ENCODE measurements at regions not wholly inside any gene's neighbourhood (a gene's known extent, or its start where the extent isn't known, plus 50 kb on each side); places are given as distances from the start of the nearest gene placed in this dataset.

DNA sequence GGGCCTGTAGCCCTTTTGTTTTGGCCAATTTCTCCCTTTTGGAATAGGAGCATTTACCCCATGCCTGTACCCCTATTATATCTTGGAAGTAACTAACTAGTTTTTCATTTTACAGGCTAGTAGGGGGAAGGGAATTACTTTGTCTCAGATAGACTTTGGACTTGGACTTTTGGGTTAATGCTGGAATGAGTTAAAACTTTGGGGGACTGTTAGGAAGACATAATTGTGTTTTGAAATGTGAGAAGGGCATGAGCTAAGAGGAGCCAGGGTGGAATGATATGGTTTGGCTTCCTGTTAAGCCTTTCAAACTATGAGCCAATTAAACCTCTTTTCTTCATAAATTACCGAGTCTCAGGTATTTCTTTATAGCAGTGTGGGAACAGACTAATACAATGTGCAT lies 168.1 kb downstream of the FGF1 start:
- Mint-ChIP-seq H3K27me3 (peaks cover 5% of the 10 kb centered on the region), H3K36me3 (peaks cover 1% of the 10 kb centered on the region), H3K27ac (no peak overlapping the region), H3K9me3 (ENCODE audit: low read depth) (no peaks in the 10 kb centered on the region), H3K4me1 (no peaks in the 10 kb centered on the region), H3K4me3 (no peak overlapping the region)
- no peak for DNase-seq
- no peak for ATAC-seq
- CTCF ChIA-PET: no interaction called here

DNA sequence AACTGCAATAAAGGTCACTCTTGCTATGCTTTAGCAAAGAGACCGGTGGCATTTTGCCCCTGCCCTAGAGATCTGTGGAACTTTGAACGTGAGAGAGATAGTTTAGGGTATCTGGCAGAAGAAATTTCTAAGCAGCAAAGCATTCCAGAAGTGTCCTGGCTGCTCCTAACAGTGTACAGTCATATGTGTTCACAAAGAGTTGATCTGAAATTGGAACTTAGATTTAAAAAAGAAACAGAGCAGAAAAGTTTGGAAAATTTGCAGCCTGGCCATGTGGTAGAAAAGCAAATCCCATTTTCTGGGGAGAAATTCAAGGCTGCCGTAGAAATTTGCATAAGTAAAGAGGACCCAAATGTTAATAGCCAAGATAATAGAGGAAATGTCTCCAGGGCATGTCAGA lies 169.2 kb downstream of the FGF1 start:
- H3K9me3 Mint-ChIP-seq (ENCODE audit: low read depth): no peaks in the 10 kb centered on the region

DNA sequence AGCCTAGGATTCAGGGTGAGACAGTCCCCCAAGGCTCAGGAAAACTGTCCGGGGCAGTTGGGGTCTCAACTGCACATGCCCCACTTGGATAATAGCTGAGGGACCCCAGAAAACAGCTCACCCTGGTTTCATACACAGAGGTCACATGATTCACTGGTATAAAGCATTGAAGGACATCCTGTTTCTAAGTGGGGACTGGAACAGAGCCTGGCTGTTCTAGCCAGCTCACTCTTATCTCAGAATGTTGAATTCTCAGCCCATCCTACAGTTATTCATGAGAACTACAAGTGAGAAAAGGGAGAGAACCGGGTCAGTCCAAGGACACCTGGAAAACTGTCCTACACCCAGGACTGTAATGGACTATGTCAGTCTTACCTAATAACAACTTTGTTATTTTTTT lies 170.9 kb downstream of the FGF1 start:
- no peak overlapping the region for H3K27ac Mint-ChIP-seq
- no peaks in the 10 kb centered on the region for H3K27me3 Mint-ChIP-seq
- no peak for ATAC-seq
- H3K4me3 Mint-ChIP-seq: no peak overlapping the region
- CTCF ChIA-PET: no interaction called here
- no peak for DNase-seq
- H3K4me1 Mint-ChIP-seq: no peaks in the 10 kb centered on the region
- H3K9me3 Mint-ChIP-seq (ENCODE audit: low read depth): no peaks in the 10 kb centered on the region
- peaks cover 1% of the 10 kb centered on the region for H3K36me3 Mint-ChIP-seq

More for the DNA sequence above, 169.2 kb downstream of the FGF1 start:
- Mint-ChIP-seq H3K27me3 (peaks cover 5% of the 10 kb centered on the region), H3K27ac (no peak overlapping the region), H3K4me3 (no peak overlapping the region), H3K4me1 (no peaks in the 10 kb centered on the region), H3K36me3 (peaks cover 1% of the 10 kb centered on the region)
- no peak for ATAC-seq
- CTCF ChIA-PET: no interaction called here
- no peak for DNase-seq

DNA sequence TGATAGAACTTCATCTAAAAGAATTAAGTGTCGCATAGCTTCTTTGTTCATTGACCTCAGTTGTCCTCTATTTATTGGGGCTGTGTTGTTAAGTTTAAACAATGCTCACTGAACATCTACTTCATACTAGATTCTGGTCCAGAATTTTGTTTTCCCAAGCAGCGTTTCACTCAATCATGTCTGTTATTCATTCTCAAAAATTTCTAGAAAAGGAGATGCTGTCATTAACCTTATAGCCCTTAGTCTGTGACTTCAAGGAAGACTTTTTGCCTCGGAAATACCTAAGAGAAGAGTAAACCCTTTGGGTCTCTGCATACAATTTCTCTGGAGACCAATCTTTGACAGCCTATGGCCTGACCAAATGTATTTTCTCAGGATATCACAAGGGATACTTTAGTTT lies 171.7 kb downstream of the FGF1 start:
- Mint-ChIP-seq H3K27ac (no peak overlapping the region), H3K36me3 (peaks cover 1% of the 10 kb centered on the region)
- CTCF ChIA-PET: no interaction called here

DNA sequence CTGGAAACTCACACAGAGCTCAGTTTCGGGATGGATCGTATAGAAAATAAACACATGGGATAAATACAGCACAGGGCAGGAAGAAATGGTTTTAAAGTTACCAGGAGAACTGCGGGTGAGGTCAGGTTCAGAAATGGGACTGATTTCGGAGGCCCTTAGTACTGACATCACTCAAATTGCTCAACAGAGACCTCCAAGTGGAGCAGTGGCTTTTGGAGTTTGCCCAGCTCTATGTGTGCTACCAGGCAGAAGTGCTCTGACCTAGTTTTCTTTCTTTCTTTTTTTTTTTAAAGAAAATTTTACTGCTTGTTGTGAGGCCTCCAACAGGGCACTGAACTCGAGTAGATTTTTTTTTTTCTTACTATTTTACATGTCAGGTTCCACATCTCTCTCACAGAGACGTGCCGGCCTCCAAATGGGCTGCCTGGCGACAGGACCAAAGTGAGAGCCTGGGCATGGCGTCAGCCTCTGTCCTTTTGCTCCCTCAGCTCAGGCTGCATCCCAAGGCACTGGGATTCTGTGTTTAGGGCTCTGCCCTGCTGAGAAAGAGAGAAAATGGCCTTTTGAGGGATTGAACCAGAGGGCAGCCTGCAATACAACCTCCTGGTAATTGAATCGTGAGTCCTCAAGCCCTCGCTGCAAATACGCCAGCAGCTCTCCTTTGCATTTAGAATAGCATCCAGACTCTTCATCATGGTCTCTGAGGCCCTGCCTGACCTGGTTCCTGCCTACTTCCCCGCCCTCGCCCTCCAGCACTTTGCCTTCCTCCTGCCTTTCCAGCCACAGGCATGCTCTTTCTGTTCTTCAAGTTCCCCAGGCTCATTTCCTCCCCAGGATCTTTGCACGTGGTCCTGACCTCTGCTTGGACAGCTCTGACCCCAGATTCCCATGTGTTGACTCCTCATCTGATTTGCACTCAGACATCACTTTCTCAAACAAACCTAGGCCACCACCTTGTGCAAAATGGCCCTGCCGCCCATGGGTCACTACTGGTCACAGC lies 173.5 kb downstream of the FGF1 start:
- no peaks in the 10 kb centered on the region for H3K4me1 Mint-ChIP-seq
- CTCF ChIA-PET: no interaction called here
- no peak for ATAC-seq

More for the DNA sequence above, 171.7 kb downstream of the FGF1 start:
- H3K4me3 Mint-ChIP-seq: no peak overlapping the region
- no peaks in the 10 kb centered on the region for H3K9me3 Mint-ChIP-seq (ENCODE audit: low read depth)
- H3K4me1 Mint-ChIP-seq: no peaks in the 10 kb centered on the region
- ATAC-seq (no peak), DNase-seq (no peak)
- H3K27me3 Mint-ChIP-seq: no peaks in the 10 kb centered on the region

DNA sequence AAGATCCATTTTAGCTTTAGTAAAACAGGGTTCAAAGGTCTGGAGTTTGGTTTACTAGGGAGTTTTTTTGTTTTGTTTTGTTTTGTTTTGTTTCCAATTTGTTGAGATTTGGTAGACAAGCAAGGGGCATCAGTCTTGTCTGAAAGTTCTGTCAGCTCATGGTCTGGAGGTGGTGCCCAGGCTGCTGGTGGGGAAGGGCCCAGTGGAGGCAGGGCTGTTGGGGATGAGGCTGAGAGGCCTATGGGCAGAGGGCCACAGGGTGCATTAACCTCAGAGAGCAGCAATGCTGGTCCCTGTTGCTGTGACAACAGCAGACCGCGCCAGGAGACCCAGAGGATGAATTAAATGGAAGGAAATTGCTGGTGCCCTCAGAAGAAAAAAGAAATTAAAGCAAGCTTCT lies 174.5 kb downstream of the FGF1 start:
- ATAC-seq (no peak), DNase-seq (no peak)
- H3K4me1 Mint-ChIP-seq: no peaks in the 10 kb centered on the region
- no peak overlapping the region for H3K4me3 Mint-ChIP-seq
- no peak overlapping the region for H3K27ac Mint-ChIP-seq
- CTCF ChIA-PET: no interaction called here
- peaks cover under 1% of the 10 kb centered on the region for H3K36me3 Mint-ChIP-seq
- H3K9me3 Mint-ChIP-seq (ENCODE audit: low read depth): no peaks in the 10 kb centered on the region
- peaks cover 5% of the 10 kb centered on the region for H3K27me3 Mint-ChIP-seq

More for the DNA sequence above, 173.5 kb downstream of the FGF1 start:
- Mint-ChIP-seq H3K9me3 (ENCODE audit: low read depth) (no peaks in the 10 kb centered on the region), H3K36me3 (peaks cover 1% of the 10 kb centered on the region), H3K4me3 (no peak overlapping the region), H3K27me3 (peaks cover 2% of the 10 kb centered on the region), H3K27ac (no peak overlapping the region)
- no peak for DNase-seq

DNA sequence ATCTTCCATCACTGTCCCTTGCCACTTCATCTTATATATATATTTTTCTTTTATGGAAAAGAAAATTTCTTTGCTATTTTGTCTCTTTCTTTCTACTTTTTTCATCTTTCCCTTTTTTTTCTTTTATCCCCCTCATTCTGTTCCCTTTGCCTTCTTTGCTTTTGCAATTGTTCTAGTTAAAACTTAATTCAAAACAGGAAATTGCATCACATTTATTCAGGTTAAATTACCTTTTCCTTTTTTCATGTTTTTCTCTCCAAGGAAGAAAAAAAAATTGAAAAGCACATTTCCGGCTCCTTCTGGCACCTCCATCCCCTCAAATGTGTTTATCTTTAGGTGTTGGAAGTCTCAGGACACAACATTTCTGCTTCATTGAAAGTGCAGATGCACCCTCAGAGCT lies 176.9 kb downstream of the FGF1 start:
- Mint-ChIP-seq H3K36me3 (no peaks in the 10 kb centered on the region), H3K27ac (no peak overlapping the region), H3K4me1 (peaks cover 4% of the 10 kb centered on the region), H3K27me3 (peaks cover 7% of the 10 kb centered on the region), H3K9me3 (ENCODE audit: low read depth) (no peaks in the 10 kb centered on the region), H3K4me3 (no peak overlapping the region)
- CTCF ChIA-PET: no interaction called here
- no peak for ATAC-seq
- DNase-seq: no peak

DNA sequence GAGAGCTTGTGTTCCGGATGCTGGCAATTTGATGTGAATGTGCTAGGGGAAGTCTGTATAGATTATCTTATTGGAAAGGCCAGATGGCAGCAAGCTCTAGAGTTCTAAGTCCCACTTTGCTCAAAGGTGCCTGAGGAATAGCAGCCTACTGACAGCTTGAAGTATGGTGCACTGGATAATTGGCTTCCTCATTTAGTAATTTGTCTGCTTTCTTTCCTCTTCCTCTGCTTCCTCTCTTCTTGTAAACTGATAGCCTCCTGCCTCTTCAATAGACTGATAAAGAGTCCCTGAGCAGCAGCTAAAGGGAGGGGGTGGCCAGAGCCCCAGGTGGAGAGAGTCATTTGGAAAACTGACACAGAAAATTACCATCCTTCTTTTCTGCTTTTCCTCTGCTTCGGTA lies 177.3 kb downstream of the FGF1 start:
- CTCF ChIA-PET: interaction anchor here (1.2 kb wide), 1 partner anchor 205 kb away, joined by 3 read pairs; no protein-coding TSS in a partner anchor
- ATAC-seq (no peak), DNase-seq (no peak)
- peaks cover 7% of the 10 kb centered on the region for H3K27me3 Mint-ChIP-seq
- no peak overlapping the region for H3K4me3 Mint-ChIP-seq
- H3K36me3 Mint-ChIP-seq: no peaks in the 10 kb centered on the region
- H3K9me3 Mint-ChIP-seq (ENCODE audit: low read depth): no peaks in the 10 kb centered on the region
- H3K4me1 Mint-ChIP-seq: peaks cover 7% of the 10 kb centered on the region
- H3K27ac Mint-ChIP-seq: no peak overlapping the region

DNA sequence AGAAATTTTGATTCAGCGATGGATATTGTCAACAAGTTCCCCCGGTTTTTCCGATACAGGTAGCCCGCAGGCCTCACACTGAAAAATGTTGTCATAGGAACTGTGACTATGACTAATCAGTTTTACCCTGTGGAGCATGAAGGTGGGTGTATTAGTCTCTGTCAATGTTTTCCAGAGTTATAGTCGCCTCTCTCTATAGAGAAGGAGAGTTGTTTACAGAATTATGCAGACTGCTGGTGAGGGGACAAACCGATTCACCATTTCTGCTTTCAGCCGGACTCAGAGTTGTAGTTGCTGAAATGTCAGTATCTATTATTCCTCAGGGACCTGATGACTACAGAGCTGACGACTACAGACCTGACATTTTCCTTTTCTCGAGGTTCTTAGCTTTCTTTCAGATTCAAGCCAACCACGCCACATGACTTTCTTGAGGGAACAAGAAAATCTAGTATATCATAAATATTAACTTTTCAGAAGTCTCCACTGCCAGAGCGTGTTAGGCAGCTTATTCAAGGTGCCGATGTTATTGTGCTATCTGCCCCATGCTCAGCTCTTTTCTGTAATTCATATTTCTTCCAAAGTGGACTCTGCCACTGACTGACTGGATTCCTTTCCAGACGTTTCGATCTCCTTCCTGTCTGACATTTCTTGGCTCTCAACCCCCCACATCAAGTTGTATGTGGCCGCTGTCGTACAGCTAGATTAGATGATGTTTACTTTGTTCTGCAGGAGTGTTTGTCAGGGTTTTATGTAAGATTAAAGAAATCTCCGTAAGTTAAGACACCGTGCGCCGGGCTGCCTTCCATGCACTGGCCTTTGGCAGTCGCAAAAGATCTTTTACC lies 178.1 kb downstream of the FGF1 start:
- ATAC-seq: no peak
- Mint-ChIP-seq H3K27ac (no peak overlapping the region), H3K9me3 (ENCODE audit: low read depth) (no peaks in the 10 kb centered on the region), H3K27me3 (peaks cover 7% of the 10 kb centered on the region), H3K36me3 (no peaks in the 10 kb centered on the region), H3K4me3 (no peak overlapping the region), H3K4me1 (peaks cover 8% of the 10 kb centered on the region)
- no peak for DNase-seq
- CTCF ChIA-PET: interaction anchor here (0.5 to 1.2 kb wide), 2 partner anchors 19 to 206 kb away, joined by 3 read pairs; no protein-coding TSS in a partner anchor

DNA sequence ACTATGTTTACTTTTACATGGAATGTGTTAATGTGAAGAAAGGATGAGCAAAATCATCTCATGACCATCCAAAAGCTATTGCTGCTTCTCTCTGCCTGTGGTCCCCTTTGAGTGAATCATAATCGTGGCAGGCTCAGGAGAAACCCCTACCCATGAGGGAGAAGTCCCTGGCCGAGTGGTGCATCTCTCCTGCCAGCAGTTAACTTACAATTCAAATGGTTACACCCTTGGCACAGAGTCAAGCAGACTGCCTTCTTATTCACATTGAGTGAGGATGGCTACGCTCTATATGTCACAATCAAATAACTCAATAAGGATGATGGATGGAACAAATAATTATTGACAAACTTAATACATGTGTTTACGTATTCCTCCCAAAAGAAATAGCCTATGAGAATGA lies 179.1 kb downstream of the FGF1 start:
- no peak overlapping the region for H3K4me3 Mint-ChIP-seq
- DNase-seq (no peak), ATAC-seq (no peak)
- H3K27ac Mint-ChIP-seq: no peak overlapping the region
- H3K9me3 Mint-ChIP-seq (ENCODE audit: low read depth): no peaks in the 10 kb centered on the region
- CTCF ChIA-PET: no interaction called here
- peaks cover 8% of the 10 kb centered on the region for H3K4me1 Mint-ChIP-seq
- H3K36me3 Mint-ChIP-seq: no peaks in the 10 kb centered on the region
- H3K27me3 Mint-ChIP-seq: peaks cover 7% of the 10 kb centered on the region

DNA sequence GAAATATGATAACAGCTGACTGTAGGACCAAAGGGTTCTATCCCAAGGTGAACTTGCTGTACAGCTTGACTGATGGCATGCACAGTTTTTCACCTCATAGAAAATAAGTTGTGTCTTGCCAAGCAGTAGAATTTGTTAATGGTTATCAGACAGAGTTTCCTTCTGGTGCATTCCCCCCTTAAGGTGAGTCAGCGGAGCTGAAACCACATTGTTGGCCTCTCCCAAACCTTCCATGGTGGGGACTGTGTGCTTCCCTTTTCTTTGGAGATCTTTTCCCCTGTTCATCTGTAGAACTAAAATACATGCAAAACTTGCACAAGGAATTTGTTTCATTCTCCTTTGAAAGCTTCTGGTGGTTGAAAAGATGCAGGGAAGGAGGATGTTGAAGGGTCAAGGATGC lies 179.8 kb downstream of the FGF1 start:
- Mint-ChIP-seq H3K36me3 (no peaks in the 10 kb centered on the region), H3K27me3 (peaks cover 7% of the 10 kb centered on the region), H3K27ac (no peak overlapping the region), H3K4me1 (peaks cover 8% of the 10 kb centered on the region), H3K9me3 (ENCODE audit: low read depth) (no peaks in the 10 kb centered on the region), H3K4me3 (no peak overlapping the region)
- CTCF ChIA-PET: no interaction called here
- DNase-seq: no peak
- ATAC-seq: no peak

DNA sequence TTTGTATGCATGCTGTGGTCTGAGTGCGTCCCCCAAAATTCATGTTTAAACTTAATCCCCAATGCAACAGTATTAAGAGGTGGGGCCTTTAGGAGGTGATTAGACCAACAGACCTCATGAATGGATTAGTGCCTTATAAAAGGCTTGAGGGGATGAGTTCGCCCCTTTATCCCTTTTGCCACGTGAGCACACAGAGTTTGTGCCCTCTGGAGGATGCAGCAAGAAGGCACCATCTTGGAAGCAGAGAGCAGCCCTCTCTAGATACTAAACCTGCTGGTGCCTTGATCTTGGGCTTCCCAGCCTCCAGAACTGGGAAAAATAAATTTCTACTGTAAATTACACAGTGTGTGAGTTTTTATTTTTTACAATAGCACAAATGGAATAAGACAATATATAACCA lies 177.1 kb upstream of the SPRY4 start:
- Mint-ChIP-seq H3K9me3 (ENCODE audit: low read depth) (no peaks in the 10 kb centered on the region), H3K4me3 (no peak overlapping the region), H3K27me3 (peaks cover 2% of the 10 kb centered on the region), H3K27ac (no peak overlapping the region), H3K36me3 (no peaks in the 10 kb centered on the region), H3K4me1 (peaks cover 8% of the 10 kb centered on the region)
- ATAC-seq (no peak), DNase-seq (no peak)
- CTCF ChIA-PET: no interaction called here

DNA sequence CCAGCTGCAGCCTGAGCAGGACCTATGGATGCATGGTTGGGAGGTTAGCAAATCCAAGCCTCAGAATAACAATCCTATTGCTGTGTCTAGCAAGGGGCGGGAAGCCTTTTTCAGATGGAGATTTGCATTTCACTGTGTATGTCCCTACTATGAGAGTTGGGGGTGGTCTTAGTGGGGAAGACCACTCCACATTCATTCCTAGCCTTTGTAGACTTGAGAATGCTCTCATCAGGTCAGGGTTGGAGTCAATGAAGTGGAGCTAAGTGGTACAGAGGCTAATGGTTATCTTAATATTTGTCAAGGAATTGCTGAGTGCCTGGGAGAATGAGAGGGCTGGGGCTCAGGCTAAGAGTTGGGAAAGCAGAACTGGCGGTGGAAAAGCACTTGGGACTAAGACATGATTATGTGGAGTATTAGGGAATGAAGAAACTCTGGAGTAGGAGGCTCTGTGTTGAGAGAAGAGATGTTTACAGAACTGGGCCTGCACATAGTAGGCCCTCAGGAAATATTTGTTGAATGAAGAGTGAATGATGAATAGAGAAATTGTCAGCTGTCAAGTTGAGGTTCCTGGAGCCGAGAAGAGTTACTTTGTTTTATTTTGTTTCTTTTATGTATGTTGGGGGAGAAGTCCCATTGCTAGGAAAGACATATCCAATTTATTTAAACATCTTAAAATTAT lies 175.5 kb upstream of the SPRY4 start:
- Mint-ChIP-seq H3K9me3 (ENCODE audit: low read depth) (no peaks in the 10 kb centered on the region), H3K27me3 (peaks cover 2% of the 10 kb centered on the region), H3K36me3 (no peaks in the 10 kb centered on the region), H3K4me3 (no peak overlapping the region), H3K4me1 (peaks cover 4% of the 10 kb centered on the region), H3K27ac (no peak overlapping the region)
- CTCF ChIA-PET: no interaction called here
- no peak for DNase-seq
- ATAC-seq: no peak

Measured in activated CD8-positive, alpha-beta memory T cell treated with anti-CD3 and anti-CD28 coated beads, Interleukin-2, amount 10 ng/mL, durations not matched to agents 7 days and 5 days (primary cell).